WTC11 (cell line): ENCODE measurements at regions not wholly inside any gene's neighbourhood (a gene's known extent, or its start where the extent isn't known, plus 50 kb on each side); places are given as distances from the start of the nearest gene placed in this dataset.

ENCODE experiments used
- ATAC-seq: fragments of 200-7000 bp; cut with Tn5 transposase; 2 replicates; pipeline ENCODE4 v1.10.0; 2021; ENCODE audit warnings: mild to moderate bottlenecking, moderate library complexity
- CTCF ChIA-PET: fragments of 300-600 bp; sonication (Branson Sonifier 250); formaldehyde crosslinking; loops from one replicate; lab custom pipeline; 2021; ENCODE audit warnings: antibody characterized with exemption; lab: Charles Lee
- POLR2A ChIA-PET: fragments of 350-600 bp; sonication (Branson Sonifier 250); formaldehyde crosslinking; loops from one replicate; lab custom pipeline; 2021; ENCODE audit warnings: antibody characterized with exemption; lab: Charles Lee
- DNase-seq: peaks from one replicate; pipeline ENCODE4 v3.0.0; 2021; ENCODE audit warnings: low spot score
- H3K27ac Mint-ChIP-seq: 2 replicates; pipeline ENCODE4 v1.8.0; 2021; ENCODE audit warnings: mixed read lengths
- H3K27me3 Mint-ChIP-seq: 2 replicates; pipeline ENCODE4 v1.8.0; 2021; ENCODE audit warnings: low read depth, mild to moderate bottlenecking, moderate library complexity, mixed read lengths
- H3K36me3 Mint-ChIP-seq: 2 replicates; pipeline ENCODE4 v1.8.0; 2021; ENCODE audit warnings: mixed read lengths
- H3K4me1 Mint-ChIP-seq: 2 replicates; pipeline ENCODE4 v1.8.0; 2022; ENCODE audit warnings: mixed read lengths
- H3K4me3 Mint-ChIP-seq: 2 replicates; pipeline ENCODE4 v1.8.0; 2021; ENCODE audit warnings: mild to moderate bottlenecking, moderate library complexity, mixed read lengths
- H3K9me3 Mint-ChIP-seq: 2 replicates; pipeline ENCODE4 v1.8.0; 2021; ENCODE audit warnings: mixed read lengths
- AR ChIP-seq: fragments of 250-450 bp; sonication (Bioruptor Pico); IDR thresholded peaks from 2 replicates; pipeline ENCODE4 v1.9.0; 2021; ENCODE audit warnings: mild to moderate bottlenecking
- ATF6 ChIP-seq: sonication (generic); formaldehyde crosslinking; IDR thresholded peaks from 2 replicates; pipeline ENCODE4 v1.8.1; 2023; ENCODE audit warnings: mild to moderate bottlenecking, missing genetic modification reagents
- CDX4 ChIP-seq: fragments of 250-450 bp; sonication (Bioruptor Pico); IDR thresholded peaks from 2 replicates; pipeline ENCODE4 v1.9.0; 2021; ENCODE audit warnings: moderate library complexity, mild to moderate bottlenecking, inconsistent platforms, borderline replicate concordance
- ESRRA ChIP-seq: sonication (generic); formaldehyde crosslinking; IDR thresholded peaks from 2 replicates; pipeline ENCODE4 v1.8.1; 2022; ENCODE audit warnings: mild to moderate bottlenecking, missing genetic modification reagents, borderline replicate concordance
- FOXP4 ChIP-seq: sonication (generic); formaldehyde crosslinking; IDR thresholded peaks from 2 replicates; pipeline ENCODE4 v1.8.0; 2022; ENCODE audit warnings: mild to moderate bottlenecking, missing genetic modification reagents
- GABPB1 ChIP-seq: sonication (generic); formaldehyde crosslinking; IDR thresholded peaks from 2 replicates; pipeline ENCODE4 v1.8.1; 2023; ENCODE audit warnings: mild to moderate bottlenecking, missing genetic modification reagents
- HMGA2 ChIP-seq: fragments of 250-450 bp; sonication (Bioruptor Pico); IDR thresholded peaks from 2 replicates; pipeline ENCODE4 v1.4.0; 2021; ENCODE audit warnings: mild to moderate bottlenecking, moderate library complexity
- MAX ChIP-seq: sonication (generic); formaldehyde crosslinking; IDR thresholded peaks from 2 replicates; pipeline ENCODE4 v1.8.0; 2022; ENCODE audit warnings: mild to moderate bottlenecking, missing genetic modification reagents
- MLX ChIP-seq: sonication (generic); formaldehyde crosslinking; IDR thresholded peaks from 2 replicates; pipeline ENCODE4 v1.8.1; 2023; ENCODE audit warnings: mild to moderate bottlenecking, missing genetic modification reagents, moderate library complexity
- NR3C1 ChIP-seq: sonication (generic); formaldehyde crosslinking; conservative IDR thresholded peaks from 2 replicates; pipeline ENCODE4 v1.8.1; 2023; ENCODE audit warnings: low read depth, mild to moderate bottlenecking, missing genetic modification reagents
- PRDM15 ChIP-seq: sonication (generic); formaldehyde crosslinking; IDR thresholded peaks from 2 replicates; pipeline ENCODE4 v1.8.0; 2022; ENCODE audit warnings: missing genetic modification reagents
- SOX15 ChIP-seq: fragments of 250-450 bp; sonication (Bioruptor Pico); IDR thresholded peaks from 2 replicates; pipeline ENCODE4 v1.9.0; 2021; ENCODE audit warnings: mild to moderate bottlenecking
- SP1 ChIP-seq: sonication (generic); formaldehyde crosslinking; conservative IDR thresholded peaks from 2 replicates; pipeline ENCODE4 v1.8.1; 2022; ENCODE audit warnings: missing genetic modification reagents
- ZNF138 ChIP-seq: sonication (generic); formaldehyde crosslinking; conservative IDR thresholded peaks from 2 replicates; pipeline ENCODE4 v1.8.1; 2022; ENCODE audit warnings: mild to moderate bottlenecking, moderate library complexity, missing genetic modification reagents
- ZNF425 ChIP-seq: fragments of 250-450 bp; sonication (Bioruptor Pico); conservative IDR thresholded peaks from 2 replicates; pipeline ENCODE4 v1.9.0; 2021; ENCODE audit warnings: mild to moderate bottlenecking
- ZNF512 ChIP-seq: sonication (generic); formaldehyde crosslinking; IDR thresholded peaks from 2 replicates; pipeline ENCODE4 v1.8.1; 2022; ENCODE audit warnings: missing genetic modification reagents, borderline replicate concordance

GRCh38 chr7:48806731-48807130 lies 117.6 kb upstream of the CDC14C start (continued):
- TF ChIP-seq ZNF512 (CRISPR knock-in tag) (no peak), ESRRA (CRISPR knock-in tag) (no peak), MAX (CRISPR knock-in tag) (no peak), ZNF138 (CRISPR knock-in tag) (no peak), ATF6 (CRISPR knock-in tag) (no peak), ZNF425 (CRISPR knock-in tag) (no peak), AR (CRISPR knock-in tag) (no peak), CDX4 (no peak), SP1 (CRISPR knock-in tag) (no peak), NR3C1 (CRISPR knock-in tag) (no peak)

- ChIA-PET POLR2A (no interaction called here), CTCF (no interaction called here)
- Mint-ChIP-seq H3K36me3 (no peaks in the 10 kb centered on the region), H3K9me3 (no peaks in the 10 kb centered on the region), H3K27ac (no peak overlapping the region), H3K4me3 (no peak overlapping the region), H3K27me3 (no peaks in the 10 kb centered on the region), H3K4me1 (no peaks in the 10 kb centered on the region)
- DNase-seq (no peak), ATAC-seq (no peak)
- TF ChIP-seq MLX (CRISPR knock-in tag) (no peak), ZNF425 (CRISPR knock-in tag) (no peak), GABPB1 (CRISPR knock-in tag) (no peak), SOX15 (CRISPR knock-in tag) (no peak), FOXP4 (CRISPR knock-in tag) (no peak), PRDM15 (no peak), HMGA2 (CRISPR knock-in tag) (no peak)
These were observed 113.3 kb upstream of the CDC14C start for GRCh38 chr7:48811071-48811470.
